HPDE6-E6E7 (cell line): ENCODE measurements at regions not wholly inside any gene's neighbourhood (a gene's known extent, or its start where the extent isn't known, plus 50 kb on each side); places are given as distances from the start of the nearest gene placed in this dataset.

ENCODE experiments used
- DNase-seq: peaks from one replicate; pipeline ENCODE4 v3.0.0; 2011; ENCODE audit warnings: missing footprints; ENCODE audit errors: extremely low spot score

DNA sequence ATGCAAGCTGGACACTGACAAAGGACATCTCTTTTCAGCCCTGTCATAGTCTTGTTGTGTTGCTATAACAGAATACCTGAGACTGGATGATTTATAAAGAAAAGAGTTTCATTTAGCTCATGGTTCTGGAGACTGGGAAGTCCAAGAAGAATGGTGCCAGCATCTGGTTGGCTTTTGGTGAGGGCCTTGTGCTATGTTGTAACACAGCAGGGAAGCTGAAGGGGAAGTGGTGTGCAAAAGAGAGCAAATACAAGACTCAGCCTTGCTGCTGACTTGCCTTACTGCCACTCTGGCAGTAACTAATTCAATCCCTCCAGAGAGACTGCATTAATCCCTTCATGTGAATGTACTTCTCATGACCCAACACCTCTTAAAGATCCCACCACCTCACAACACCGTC lies 356.3 kb upstream of the PROK2 start:
- DNase-seq = no peak

GRCh38 chr3:72139316-72139715 lies 354.4 kb upstream of the PROK2 start:
- DNase-seq = no peak

DNA sequence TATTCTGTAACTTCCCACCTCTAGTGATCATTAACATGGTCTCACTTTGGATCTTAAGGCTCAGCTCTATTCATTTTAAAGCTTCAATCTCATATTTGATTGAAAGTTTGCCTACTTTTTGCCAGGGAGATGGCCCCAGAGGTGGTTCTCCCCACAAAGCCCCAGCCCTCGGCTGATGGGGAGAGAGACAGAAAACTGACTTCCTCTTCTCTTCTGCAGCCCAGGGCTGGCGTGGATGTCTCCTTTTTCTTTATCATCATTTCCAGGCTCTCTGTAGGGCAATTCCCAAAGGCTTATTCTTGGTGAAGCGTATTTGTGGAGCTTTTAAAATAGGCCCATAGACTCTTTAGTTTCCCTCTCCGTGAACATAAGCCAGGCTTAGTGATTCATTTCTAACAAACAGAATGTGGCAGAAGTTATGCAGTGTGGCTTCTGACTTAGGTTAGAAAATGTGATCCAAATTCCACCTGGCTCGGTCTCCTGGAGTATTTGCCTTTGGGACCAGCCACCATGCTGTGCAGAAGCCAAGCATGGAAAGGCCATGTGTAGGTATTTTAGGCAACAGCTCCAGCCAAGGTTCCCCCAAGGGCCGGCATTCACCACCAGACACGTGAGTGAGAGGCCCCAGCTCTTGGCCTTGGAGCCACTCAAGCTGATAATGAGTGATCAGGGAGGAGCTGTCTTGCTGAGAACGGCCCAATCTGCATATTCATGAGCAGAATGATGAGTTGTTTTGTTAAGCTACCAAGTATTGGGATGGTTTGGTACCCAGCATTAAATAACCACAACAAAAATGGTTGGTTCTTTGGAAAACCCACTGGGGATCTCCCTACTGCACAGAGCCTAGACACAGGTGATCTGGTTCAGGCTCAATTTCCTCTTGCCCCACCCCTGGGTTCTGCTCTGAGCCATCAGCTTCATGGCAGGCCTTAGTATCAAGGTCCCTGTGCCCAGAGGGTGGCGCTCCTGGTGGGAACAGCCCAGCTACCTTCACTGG lies 353.2 kb upstream of the PROK2 start:
- no peak for DNase-seq

- no peak for DNase-seq
These were observed 350.7 kb upstream of the PROK2 start for GRCh38 chr3:72135636-72136035.

DNA sequence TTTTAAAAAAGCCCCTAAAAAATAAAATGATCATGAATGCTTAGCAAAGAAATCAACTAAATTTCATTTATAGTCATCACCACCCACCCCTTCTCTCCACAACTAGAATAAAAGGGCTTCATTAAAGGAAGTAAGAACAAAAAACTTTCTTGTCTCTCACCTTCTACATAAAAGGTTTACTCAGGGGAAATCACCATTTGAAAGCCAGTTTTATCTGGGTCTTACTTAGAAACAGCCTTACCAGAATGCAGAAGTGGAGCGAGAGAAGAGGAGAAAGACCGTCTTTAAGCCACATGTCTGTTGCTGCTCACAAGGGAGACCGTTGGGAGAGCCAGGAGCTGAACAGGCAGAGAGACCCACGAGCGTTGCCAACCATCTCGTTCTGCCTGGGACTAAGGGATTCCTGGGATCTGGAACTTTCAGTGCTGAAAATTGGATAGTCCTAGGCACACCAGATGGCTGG lies 350.1 kb upstream of the PROK2 start:
- no peak for DNase-seq

DNA sequence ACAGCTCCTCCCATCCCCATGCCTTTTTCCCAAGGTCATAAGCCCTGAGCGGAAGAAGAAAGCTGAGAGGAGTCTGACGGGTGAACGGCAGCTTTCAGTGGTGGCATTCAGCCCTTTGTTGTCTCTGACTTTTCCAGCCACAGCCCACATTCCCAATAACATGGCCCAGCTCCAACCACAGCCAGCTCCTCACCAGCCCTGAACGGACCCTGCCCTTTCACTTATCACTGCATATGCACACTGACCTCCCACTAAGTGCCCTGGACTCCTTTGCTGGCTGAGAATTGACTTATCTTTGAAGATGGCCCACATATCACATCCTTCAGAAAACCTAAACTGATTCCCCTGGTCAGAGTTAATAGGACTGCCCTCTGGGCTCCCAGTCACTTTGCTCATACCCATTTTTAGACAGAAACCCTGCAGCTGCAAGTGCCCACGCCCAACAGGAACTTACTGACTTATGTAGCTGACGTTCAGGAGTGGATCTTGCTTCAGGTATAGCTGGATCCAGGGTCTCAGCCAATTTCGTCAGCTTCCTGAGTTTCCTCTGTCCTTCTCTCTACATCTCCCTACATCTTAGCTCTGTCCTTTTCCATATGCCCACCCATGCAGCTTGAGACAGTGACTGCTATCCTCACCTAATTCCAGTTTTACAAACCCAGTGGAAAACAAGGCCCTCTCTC lies 348.5 kb upstream of the PROK2 start:
- DNase-seq = no peak

- no peak for DNase-seq
These were observed 347.0 kb upstream of the PROK2 start for GRCh38 chr3:72131899-72132298.

DNA sequence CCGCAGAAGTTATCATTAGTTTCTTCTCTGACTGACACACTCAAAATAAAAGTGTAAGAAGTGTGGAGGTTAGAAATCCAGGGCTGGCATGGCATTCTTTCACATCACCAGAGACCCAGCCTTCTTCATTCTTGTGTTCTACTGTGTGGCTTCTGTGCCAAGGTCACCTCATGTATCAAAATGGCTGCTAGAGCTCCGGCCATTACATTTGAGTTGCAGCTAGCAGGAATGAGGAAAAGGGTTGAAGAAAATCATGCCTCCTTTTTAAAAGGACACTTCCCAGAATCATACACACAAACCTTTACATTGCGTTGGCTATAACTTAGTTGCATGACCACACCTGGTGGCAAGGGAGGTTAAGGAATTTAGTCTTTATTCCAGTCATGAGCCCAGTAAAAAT lies 345.6 kb upstream of the PROK2 start:
- no peak for DNase-seq

DNA sequence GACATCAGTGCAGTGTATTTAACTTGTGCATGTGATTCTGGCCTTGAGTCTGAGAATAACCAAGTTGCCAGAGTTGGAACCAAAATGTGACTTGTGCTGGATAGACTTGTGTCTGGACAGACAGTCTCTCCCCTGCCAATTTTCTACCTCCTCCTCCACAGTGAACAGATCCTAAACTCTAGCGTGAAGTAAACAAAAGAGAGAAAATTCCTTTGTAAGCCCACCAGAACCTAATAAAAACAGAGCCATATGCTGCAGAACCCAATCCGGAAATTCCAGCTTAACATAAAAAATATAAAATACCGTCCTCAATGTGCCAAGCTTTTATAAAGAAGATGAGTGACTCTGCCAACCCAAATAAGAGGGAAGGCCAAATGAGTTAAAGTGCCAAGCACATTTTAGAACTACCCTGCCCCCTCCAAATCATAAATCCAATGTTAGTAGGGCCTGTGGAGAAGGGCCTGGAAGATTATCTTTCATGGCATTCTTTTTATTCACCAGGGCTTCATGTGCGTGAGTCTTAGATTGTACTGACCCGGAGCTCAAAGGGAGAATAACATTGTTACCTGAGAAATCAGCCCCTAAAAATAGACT lies 344.6 kb upstream of the PROK2 start:
- DNase-seq = no peak

DNA sequence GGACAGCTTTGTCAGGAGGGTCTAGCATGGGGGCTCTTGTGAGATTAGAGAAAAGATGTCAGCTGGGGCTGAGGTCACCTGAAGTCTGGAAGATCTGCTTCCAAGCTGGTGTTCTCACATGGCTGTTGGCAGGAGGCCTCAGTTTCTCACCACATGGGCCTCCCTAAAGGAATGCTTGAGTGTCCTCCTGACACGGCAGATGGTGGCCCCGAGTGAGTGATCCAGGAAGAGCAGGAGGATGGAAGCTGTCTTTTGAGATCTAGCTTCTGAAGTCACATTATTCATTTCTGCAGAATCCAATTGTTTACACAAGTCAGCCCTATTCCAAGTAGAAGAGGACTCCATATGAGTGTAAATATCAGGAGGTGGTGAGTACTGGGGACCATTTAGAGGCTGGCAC lies 344.0 kb upstream of the PROK2 start:
- no peak for DNase-seq

DNA sequence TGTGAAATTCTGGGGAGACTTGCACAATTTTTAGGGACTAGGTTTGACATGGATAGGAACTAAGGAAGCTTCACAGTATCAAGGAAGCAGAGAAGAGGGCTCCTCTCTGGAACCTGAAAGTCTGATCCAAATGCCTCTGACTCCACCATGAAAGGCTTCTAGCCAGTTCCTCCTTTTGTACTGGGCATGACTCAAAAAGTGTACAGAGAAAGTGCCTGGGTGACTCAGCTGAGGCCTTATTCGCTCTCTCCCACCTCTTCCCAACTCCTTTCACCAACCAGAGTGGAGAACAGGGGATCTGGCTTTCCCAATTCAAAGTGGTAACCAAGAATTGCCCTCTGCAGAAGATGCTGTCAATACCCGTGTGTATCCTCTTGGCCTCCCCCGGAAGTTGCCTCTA lies 342.9 kb upstream of the PROK2 start:
- DNase-seq = no peak

DNA sequence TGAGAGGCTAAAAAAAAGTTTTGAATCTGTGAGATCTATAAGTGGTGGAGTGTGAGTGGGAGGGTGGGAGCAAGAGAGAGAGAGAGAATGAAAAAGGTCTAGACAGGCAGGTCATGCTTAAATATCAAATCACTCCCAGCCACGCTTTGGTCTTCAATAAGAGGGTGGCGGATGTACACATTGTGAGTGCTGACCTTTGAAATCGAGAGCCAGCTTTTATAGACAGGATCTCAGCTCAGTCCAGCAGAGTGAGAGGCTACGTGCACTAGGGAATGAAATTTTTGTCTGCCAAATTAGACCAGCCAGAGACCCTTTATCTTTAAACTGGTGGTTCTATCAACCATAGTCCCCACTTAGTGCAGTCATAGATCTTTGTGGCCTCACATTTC lies 342.3 kb upstream of the PROK2 start:
- no peak for DNase-seq

GRCh38 chr3:72126441-72127223 lies 341.7 kb upstream of the PROK2 start:
- no peak for DNase-seq

DNA sequence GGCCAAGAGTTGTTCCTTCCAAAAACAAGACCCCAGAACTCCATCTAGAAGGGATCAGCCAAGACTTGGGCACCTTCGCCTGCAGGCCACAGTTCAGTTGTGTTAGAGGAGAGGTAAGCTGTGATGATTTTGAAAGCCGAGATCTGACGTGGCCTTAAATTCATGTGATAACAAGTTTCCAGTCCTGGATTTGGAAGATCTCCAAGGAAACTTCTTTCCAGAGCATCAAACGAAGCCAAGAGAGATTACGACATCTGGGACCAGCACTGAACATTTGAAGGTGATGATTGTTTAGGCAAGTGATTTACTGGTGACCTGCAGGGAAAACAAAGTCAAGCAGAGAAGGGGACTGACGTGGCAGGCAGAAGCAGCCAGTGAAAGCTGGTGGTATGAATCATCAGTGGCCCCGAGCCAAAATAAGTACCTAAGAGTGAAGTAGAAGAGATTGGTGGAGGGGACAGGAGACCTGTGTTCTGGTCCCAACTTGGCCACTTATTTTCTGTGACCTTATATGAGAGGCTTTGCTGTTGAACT lies 339.0 kb upstream of the PROK2 start:
- peak; percentile 26 for DNase-seq

DNA sequence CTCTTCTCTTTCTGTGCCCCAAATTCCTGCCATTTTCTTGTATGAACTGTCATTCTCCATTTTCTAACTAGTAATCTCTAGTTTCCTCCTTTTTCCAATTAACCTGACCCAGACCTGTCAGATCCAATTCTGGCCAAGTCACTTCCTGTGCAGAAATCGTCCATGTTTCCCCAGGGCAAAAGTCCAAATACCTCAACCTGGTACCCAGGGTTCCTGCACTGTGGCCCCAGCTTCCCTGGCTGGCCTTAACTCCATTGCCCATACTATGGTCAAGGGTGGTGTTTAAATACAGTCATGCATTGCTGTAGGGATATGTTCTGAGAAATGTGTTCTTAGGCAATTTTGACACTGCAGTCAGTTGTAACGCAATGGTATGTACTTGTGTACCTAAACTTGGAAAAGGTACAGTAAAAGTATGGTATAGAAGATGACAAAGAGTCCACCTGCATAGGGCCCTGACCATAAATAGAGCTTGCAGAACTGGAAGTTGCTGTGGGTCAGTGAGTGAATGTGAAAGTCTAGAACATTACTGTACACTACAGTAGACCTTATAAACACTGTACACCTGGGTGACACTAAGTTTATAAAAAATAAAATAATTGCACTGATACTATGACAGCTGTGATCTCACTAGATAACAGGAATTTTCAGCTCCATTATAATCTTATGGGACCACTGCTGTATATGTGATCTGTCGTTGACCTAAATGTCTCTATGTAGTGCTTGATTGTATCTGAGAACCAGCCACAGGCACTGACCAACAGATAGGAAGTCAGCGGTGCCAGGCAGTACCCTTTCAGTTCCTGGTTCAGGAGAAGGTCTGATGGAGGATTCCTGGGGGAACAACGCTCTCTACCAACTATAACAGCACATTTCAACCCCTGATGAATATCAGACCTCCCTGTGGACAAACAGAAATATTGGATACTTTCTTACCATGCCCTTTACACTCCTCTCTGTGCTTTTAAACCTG lies 336.1 kb upstream of the PROK2 start:
- no peak for DNase-seq

DNA sequence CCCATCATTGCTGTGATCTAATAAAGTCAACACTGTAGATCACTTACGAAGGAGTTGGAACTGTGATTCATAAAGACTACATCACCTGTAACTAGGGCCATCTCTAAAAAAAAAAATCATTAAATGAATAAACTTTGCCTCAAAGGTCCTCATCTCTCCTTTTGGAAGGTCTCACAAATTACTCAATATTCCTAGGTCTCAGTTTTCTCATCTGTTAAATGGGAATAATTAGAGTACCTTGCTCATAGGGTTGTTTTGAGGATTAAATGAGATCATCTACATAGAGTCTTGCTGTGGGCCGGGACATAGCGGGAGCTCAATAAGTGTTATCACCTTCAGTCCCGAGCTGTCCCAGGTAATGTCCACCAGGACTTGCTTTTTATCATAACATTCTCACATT lies 335.1 kb upstream of the PROK2 start:
- no peak for DNase-seq

- no peak for DNase-seq
These were observed 333.7 kb upstream of the PROK2 start for GRCh38 chr3:72118628-72119027.

DNA sequence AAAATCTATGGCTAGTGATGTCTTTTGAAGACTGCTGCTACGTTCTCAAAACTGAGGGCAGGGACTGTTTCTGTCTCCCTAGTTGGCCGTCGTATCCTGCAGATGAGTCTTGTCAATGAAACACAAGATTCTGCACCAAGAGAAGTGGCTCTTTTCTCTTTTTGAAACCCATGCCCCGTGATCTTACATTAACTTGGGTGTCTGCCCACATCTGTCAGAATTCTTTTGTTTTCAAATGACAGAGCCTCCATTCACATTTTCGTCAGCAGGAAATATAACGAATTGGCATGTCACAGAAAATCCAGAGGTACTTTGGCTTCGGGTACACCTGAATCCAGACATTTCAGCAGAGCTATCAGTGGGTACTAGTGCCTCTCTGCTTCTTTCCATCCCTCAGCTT lies 331.3 kb upstream of the PROK2 start:
- DNase-seq = no peak

DNA sequence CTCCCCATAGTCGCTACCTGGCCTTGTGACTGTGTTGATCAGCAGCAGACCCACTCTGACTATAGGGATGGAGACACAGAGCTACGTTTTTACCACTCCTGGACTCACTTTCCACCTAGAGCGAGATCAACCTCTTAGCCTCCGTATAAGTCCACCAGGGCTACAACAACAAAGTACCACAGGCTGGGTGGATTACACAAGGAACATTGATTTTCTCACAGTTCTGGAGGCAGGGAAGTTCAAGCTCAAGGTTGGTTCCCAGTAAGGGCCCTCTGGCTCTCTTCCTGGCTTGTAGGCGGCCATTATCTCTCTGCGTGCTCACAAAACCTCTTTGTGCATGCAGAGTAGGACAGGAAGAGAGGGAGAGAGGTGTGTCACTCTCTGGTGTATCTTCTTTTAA lies 330.4 kb upstream of the PROK2 start:
- DNase-seq = no peak

- no peak for DNase-seq
These were observed 329.8 kb upstream of the PROK2 start for GRCh38 chr3:72114773-72115172.
